NCI-H2196 treated with DMSO at 0.1 percent for 48 hours (cell line): ENCODE measurements at regions not wholly inside any gene's neighbourhood (a gene's known extent, or its start where the extent isn't known, plus 50 kb on each side); places are given as distances from the start of the nearest gene placed in this dataset.
"Not testable (repeated sequence)": the region's sequence is repeated elsewhere in the genome, so short reads cannot be mapped to it uniquely, and the experiment has no call there.

ENCODE experiments used
- DNase-seq: peaks from one replicate; lab custom pipeline; 2025; ENCODE audit not compliant: unreplicated experiment; lab: John Stamatoyannopoulos, UW

DNA sequence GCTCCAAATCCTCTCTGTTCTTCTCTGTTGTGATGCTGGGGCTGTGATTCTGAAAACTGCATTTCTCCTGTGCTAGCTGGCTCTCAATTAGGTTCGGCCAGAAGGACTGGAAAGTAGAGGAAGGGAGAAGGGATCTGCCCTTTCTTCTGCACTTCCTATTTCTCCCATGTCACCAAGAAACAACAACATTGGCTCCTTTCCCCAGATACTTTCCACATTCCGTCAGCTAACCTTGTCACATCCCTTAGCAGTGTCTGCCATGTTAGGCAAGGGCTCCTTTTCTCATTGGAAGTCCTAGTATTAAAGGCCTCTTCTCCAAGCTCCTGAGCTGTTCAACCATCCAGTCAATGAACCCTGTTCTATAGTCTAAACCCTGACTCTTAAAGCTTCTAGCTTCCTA, 171.1 kb downstream of the ZNF621 start:
- DNase-seq: no peak

DNA sequence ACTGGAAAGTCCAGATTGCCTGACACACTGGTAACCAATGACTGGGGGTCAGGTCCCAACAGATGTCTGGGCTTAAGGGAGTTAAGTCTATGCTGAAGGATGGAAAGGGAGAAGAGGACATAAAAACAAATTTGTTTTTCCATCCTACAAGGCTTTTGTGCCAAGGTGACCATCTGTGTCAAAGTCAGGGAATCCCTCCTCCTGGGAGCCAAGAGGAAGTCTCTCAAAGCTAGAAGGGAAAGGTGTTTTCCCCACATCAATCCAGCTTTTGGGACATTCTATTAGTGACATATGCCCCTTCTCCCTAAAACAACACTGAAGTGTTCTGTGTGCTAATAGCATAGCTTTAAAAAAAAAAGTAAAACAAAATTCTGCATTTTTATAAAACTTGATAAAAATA, 173.9 kb downstream of the ZNF621 start:
- DNase-seq: not testable (repeated sequence)

DNA sequence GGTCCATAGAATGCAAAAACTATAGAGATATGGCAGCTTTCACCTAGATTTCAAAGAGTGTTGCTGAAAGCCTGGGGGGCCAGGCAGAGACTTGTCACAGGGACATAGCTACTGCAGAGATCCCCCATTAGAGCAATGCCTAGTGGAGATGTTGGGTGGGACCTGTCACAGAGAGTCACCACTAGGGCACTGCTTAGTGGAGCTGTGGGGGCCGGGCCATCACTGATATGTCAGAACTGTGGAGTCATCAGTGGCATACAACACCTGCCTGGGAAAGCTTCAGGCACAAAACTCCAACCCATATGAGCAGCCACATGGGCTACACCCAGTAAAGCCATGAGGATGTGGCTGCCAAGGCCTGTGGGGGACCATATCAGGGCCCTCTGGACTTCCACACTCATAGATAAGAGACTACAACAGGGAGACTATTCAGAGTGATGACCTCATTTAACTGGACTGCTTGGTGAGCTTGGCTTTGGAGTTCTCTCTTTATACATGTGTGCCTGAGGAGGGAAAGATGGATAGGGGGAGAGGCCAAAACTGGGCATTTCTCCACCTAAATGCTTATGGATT, 176.3 kb downstream of the ZNF621 start:
- no peak for DNase-seq

DNA sequence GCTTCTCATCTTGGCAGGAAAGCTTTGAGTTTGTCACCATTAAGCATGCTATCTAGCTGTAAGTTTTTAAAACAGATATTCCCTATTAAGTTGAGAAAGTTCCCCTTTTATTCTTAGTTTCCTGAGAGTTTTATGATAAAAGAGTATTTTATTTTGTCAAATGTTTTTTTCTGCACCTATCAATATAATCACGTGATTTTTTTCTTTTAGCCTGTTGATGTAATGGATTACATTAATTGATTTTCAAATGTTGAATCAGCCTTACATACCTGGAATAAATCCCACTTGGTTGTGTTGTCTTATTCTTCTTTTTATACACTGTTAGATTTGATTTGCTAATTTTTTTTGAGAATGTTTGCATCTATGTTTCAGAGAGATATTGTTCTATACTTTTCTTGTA, 179.5 kb downstream of the ZNF621 start:
- no peak for DNase-seq

DNA sequence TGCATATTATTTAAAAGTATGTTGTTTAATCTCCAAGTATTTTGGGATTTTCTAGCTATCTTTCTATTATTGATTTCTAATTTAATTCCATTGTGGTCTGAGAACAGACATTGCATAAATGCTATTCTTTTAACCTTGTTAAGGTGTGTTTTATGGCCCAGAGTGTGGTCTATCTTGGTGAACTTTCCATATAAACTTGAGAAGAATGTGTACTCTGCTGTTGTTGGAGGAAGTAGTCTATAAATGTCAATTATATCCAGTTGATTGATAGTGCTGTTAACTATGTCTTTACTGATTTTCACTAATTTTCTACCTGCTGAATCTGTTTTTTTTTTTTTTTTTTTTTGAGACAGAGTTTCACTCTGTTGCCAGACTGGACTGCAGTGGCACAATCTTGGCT, 180.9 kb downstream of the ZNF621 start:
- DNase-seq: no peak

DNA sequence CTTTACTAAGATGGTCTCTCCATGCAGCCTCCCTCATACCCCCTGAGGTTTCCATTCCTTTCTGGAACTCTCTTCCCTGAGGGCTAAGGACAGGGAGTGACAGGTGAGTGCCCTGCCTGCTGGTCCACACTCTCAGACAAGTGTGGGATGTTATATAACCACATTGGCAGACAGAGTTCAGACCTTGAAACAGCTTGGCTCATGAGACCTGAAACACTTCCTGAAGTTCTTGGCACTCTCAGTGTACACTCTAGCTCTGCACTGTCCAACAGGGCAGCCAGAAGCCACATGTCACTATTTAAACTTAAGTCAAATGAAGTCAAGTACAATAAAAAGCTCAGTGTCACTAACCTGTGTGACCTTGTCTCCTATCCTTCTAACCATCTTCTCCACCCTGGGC, 188.5 kb downstream of the ZNF621 start:
- DNase-seq: no peak

DNA sequence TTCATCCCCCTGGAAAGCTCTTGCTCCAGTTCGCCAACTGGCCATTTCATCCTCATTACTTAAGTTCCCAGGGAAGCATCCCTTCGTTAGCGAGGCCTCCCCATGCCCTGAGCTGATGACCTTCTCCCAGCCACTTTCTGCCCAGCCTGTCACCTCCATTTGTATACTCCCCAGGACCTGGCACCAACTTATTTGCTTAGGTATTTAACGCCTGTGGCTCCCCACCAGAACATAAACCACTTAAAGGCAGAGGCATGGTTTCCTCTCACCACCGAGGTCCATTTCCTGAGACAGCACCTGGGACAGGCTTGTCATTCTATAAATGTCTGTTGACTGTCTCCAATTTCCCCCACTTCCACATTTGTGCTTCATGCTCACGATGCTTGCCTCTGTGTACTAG, 189.0 kb downstream of the ZNF621 start:
- DNase-seq: no peak

DNA sequence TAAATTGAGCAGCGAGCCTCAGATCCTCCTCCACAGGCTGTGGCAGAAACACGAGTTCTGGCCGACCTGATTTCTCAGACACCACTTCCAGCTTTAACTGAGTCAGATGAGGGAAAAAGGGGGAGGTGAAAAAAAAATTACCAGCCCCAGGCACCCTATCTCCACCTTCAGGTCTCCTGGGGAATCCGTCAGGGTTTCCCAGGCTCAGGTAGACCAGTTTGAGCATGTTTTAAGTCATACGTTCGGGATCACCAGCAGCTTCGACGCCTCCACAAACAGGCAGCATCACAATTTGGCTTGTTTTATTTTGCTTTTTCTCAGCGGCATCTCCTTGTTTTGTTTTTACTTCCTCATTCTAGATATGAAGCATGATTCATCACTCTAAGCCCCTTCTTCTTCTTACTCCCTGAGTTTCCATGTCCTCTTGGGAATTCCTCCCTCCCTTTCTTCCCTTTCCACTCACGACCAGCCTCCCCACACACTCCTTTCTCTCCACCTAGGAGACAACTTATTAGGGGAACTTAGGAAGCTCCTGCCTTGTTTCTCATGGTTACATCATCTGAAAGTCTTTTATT, 190.1 kb downstream of the ZNF621 start:
- DNase-seq: no peak

DNA sequence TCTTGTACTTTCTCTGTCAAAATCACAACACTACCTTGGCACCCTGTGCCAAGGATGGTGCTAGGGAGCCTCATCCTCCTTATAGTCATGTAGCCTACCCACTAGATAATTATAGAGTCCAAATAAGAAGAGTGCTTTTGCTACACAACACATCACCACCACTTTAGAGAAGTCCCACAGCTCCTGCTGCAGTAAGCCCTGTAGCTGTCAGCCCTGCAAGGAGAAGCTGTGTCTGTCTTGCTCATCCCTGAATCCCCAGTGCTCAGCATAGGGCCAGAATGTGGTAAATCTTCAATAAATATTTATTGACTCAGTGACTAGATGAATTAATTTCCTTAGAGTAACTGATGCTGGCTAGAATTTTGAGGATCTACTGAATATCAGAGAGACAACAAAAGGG, 190.8 kb downstream of the ZNF621 start:
- no peak for DNase-seq

DNA sequence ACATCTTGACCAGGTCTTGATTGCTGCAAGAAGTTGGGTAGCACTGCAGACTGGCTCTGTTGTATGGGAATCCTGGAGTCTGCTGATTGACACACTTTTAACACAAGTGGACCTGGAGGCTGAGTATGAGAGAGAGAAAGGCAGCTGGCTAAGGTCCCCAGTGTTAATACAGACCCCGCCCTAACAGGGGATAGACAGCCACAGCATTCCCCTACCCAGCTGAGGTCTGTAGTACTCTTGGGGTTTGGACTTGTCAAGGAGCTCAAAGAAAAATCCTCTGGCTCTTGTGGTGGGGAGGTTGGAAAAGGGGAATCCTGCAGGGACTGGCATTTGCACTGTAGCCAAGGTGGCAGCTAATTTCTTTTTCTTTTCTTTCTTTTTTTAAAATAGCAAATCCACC, 192.7 kb downstream of the ZNF621 start:
- DNase-seq: no peak

DNA sequence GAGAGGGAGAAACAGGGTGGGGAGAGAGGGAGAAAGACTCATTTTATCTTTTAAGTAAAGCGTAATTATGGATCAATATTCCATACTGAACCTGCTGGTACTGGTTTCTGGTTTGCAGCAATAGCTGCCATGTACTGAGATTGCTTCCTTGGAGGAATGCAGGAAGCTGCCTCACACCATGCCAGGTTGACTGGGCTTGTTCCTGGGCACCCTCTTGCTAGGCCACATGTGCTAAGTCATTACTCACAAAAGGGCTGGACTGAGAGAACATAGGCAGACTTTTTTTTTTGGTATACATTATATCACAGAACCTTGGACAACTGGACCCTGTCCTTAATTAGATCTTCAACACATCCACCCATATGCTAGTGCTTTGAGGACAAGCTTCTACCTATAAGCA, 193.4 kb downstream of the ZNF621 start:
- DNase-seq: no peak

DNA sequence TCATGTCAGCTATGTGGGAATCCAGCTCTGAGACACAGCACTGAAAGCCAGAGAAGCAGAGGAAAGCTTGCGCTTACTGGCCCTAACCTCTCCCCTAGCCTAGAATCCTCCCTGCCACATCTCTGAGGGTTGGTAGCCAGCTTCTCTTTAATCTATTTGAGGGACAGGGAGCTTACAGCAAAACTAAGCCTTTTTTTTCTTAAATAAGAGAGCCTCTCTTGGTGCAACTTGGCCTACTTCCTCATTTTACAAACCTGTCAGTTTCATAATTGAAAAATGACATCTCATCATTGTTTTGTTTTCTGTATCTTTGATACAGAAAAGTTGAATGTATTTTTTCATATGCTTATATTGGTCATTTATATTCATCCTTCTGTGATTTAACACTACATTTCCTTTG, 193.9 kb downstream of the ZNF621 start:
- no peak for DNase-seq

DNA sequence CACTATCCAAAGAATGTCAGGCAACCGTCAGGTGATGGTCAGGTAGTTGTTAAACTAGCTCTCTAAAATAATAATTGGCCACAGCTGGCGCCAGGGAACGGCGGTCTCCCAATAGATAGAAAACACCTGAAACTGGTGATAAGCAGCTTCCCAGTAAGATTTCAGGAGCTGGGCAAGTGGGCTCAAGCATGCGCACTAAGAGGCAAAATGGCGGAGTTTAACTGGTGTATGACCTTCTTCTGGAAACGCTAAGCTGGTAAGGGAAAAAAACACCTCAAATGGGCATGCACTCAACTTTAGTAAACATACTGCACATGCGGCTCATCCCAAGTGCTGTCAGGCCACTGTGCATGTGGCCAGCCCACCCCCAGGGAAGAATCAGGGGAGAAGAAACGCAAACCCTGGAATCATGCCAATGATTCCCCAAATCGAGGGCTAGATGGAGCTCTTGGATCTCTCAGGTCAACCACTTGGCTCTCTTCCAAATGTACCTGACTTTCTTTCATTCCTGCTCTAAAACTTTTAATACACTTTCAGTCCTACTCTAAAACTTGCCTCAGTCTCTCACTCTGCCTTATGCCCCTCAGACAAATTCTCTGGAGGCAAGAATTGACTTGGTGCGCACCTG, 195.0 kb downstream of the ZNF621 start:
- no peak for DNase-seq

DNA sequence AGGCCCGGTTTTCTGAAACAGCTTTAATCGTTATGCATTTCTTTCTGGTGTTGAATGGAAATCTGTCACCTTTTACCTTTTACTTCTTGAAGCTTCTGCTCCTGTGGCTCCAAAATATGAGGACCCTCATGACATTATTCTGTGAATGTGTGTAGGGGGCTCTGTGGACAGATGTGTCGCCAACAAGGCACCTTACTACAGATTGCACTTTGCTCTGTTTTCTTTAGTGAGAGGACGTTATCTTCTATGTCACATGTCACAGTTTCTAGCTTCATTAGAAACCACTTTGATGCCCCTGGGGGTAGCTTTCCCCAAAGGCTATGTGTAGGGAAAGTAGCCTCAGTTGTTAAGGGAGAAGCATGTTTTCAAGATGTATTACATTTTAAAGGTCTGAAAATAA, 195.6 kb downstream of the ZNF621 start:
- DNase-seq: no peak

DNA sequence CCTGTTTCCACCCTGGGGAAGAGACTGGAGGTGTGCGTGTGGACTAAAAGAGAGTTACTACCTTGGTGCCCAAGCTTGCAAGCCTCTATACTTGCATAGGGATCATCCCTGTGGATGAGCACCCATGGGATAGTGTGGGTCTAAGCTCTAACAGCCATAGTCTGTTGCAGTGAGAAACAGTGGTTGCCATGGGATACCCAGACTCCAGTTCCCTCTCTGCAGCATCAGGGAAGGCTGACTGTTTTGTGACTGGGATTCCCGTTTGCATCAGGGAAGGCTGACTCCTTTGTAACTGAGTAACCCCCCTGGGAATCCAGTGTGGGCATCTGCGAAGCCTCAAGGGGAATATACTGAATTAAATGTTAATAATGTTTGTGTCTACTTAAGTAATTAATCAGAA, 196.1 kb downstream of the ZNF621 start:
- no peak for DNase-seq

DNA sequence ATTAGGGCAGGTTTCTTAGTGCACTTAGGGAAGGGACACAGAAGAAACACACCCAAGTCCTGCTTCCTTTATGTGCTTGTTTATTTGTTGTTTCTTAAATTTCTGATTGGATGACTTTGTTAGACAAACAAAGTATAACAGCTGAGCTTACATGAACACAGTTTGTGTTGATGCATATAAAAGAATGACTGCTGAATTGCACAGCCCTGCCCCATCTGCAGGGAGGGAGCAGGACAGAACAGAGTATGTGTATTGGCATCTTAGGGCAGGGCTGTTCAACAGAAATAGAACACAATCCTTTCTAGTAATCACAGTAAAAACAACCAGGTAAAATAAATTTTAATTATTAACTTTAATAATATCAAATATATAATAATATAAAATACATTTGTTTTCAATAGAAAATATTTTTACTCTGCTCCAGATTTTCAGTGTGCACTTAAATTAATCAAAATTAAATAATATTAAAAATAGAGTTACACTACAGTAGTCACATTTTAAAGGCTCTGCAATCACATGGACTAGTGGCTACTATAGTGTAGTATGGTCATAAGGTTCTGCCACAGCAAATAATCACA, 198.4 kb downstream of the ZNF621 start:
- no peak for DNase-seq

DNA sequence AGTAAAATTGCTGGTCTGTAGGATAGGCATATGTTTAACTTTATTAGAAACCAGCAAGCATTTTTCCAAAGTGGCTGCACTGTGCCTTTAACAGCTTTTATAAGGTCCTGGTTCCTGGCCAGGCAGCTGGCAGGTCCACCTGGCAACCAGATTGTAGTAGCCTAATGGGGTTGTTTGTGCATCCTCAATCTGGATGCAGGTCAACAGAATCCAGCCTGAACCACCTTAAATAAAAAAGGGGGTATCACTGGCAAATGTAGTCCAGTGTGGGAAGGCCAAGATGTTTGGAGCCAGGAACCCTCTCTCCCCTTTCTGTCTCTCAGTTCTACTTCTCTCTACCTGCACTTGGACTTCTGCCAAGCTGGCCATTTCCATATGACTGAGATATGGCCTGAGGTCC, 200.3 kb downstream of the ZNF621 start:
- DNase-seq: peak; percentile 16

DNA sequence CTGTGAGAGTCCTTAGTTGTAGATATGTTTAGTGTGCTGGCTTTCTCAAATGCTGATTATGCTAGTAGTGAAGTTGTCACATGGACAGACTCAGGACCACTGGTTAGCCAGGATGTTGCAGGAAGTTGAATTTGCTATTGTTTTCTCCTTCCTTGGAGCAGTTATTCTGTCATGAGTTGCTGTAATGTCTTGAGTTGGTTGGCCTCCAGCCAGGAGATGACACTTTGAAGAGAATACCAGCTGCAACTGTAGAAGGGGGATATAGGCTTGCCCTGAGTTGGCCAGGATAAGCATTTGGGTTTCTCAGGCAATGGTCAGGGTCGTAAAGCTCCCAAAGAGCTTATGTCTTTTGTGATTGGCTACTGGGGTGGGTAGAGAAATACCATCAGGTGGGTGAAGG, 206.7 kb downstream of the ZNF621 start:
- no peak for DNase-seq

DNA sequence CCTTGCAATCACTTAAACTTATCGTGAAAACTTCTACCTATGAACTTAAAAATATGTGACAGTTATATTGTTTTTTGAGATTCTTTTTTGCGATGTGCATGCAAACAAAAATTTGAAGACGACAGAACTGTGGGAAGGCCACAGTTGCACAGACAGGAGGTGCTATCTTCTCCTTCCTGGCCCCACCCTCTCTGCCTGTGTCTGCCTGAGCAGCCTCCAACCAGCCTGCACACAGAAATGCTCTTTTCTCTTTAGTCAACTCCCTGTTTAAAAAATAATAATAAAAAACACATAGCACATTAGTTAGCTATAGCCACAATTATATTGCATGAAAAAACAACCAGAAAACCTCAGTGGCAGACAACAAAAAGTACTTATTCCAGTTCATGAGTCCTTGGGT, 212.2 kb downstream of the ZNF621 start:
- no peak for DNase-seq

DNA sequence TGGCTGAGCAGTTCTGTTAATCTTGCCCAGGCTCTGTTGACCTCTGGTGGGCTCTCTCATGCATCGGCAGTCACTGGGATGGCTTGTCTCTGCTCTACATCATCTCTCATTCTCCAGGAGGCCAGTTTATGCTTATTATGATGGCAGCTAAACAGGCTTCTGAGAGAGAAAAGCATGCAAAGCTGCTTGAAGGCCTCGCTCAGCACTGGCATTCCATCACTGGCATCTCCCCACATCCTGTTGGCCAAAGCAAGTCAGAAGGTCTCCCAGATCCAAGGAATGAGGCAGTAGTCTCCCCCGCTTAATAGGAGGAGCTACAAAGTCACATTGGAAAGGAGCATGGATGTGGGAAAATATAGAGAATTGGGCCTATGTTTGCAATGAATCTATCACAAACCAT, 212.6 kb downstream of the ZNF621 start:
- DNase-seq: no peak

DNA sequence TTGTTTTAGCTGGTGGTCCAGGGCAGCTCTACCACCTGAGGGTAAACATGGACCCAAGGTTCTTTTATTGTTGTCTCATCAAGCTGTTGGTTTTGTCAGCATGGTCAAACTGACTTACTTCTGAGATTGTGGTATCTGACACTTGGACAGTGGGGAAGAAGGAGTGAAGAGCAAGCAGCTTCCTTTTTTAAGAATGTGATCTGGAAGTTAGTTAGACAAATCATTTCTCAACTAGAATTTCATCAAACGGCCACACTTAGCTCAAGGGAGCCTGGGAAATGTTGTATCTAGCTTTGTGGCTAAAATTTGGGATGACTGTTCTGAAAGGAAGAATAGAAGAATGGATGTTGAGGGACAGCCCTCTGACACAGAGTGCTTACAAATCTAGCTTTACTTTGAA, 215.2 kb downstream of the ZNF621 start:
- DNase-seq: no peak

DNA sequence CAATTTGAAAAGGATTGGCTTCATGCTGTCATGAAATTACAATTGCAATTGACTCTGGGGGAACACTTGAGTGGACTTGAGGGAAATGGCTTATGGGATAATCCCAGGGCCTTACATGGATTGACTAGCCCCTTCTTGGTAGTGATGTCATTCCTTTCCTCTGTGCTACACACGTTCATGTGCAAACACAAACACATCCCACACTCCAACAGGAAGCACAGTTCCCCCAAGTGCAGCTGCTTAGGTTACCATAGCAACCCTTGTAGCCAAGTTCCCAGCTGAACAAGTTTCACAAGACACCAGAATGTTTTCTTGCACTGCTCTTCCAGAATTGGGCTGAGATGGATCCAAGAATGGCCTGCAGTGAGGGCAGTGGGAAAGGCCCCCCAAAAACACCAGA, 217.0 kb downstream of the ZNF621 start:
- no peak for DNase-seq
